ENCODE measurements at regions not wholly inside any gene's neighbourhood (a gene's known extent, or its start where the extent isn't known, plus 50 kb on each side); places are given as distances from the start of the nearest gene placed in this dataset.
"Not testable (repeated sequence)": the region's sequence is repeated elsewhere in the genome, so short reads cannot be mapped to it uniquely, and the experiment has no call there.

DNA sequence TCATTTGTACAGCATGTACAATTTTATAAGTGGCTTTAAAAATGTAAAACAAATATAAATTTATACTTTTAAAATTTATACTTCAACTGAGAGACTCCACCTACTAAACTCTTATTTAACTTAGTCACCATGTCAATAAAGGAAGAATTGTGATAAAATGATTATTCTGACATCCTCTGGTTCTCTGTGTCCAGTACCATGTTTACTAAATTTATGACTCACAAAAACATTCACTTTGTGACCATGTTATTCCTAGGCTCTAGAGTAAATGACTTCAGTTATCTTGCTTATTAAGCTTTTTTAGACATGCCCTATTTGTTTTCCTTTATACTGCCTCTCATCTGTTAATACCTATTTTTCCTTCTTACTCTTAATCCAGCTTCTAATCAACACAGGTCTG, 959.6 kb upstream of the SLC39A10 start:
- H3K27me3 ChIP-seq (ENCODE audit: control insufficient read depth in 2 of 2, insufficient read depth in 1 of 2, low read length in 1 of 2) = no peaks in the 10 kb centered on the region
- no peak overlapping the region for H3K27ac ChIP-seq (ENCODE audit: low read depth in 1 of 2, low read length in 1 of 2)
- H3K4me3 ChIP-seq (ENCODE audit: low read length in 2 of 2) = no peak overlapping the region
- no peak for DNase-seq (ENCODE audit: low read depth in 6 of 9, low spot score in 9 of 9)
- H3K4me1 ChIP-seq (ENCODE audit: control insufficient read depth in 2 of 2, insufficient read depth in 2 of 2, low read length in 2 of 2) = no peaks in the 10 kb centered on the region
- H3K36me3 ChIP-seq (ENCODE audit: control insufficient read depth in 2 of 2, insufficient read depth in 2 of 2, low read length in 1 of 2) = no peaks in the 10 kb centered on the region
- H3K9me3 ChIP-seq (ENCODE audit: control insufficient read depth in 2 of 2, insufficient read depth in 1 of 2, low read length in 1 of 2) = no peaks in the 10 kb centered on the region

DNA sequence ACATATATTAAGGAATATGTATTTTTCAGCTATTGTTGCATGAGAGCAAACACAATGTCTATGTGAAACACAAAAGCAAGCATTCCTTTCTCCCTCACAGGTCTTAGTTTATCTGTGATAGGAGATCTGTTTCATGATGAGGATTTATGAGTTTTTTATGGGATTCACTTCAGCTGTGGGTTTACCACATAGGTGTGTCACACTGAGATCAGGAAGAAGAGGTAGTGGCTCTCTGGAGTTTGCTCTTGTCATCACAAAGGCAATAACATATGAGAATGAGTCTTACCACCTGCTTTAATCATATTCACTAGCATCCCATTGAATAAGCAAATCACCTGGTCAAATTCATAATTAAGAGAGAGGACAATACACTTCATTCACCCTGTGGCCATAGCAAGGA, 960.3 kb upstream of the SLC39A10 start:
- DNase-seq (ENCODE audit: low read depth in 6 of 9, low spot score in 9 of 9) = no peak
- Histone ChIP-seq H3K36me3 (ENCODE audit: control insufficient read depth in 2 of 2, insufficient read depth in 2 of 2, low read length in 1 of 2) (no peaks in the 10 kb centered on the region), H3K4me3 (ENCODE audit: low read length in 2 of 2) (no peak overlapping the region), H3K9me3 (ENCODE audit: control insufficient read depth in 2 of 2, insufficient read depth in 1 of 2, low read length in 1 of 2) (no peaks in the 10 kb centered on the region), H3K27ac (ENCODE audit: low read depth in 1 of 2, low read length in 1 of 2) (no peak overlapping the region), H3K27me3 (ENCODE audit: control insufficient read depth in 2 of 2, insufficient read depth in 1 of 2, low read length in 1 of 2) (no peaks in the 10 kb centered on the region), H3K4me1 (ENCODE audit: control insufficient read depth in 2 of 2, insufficient read depth in 2 of 2, low read length in 2 of 2) (no peaks in the 10 kb centered on the region)

DNA sequence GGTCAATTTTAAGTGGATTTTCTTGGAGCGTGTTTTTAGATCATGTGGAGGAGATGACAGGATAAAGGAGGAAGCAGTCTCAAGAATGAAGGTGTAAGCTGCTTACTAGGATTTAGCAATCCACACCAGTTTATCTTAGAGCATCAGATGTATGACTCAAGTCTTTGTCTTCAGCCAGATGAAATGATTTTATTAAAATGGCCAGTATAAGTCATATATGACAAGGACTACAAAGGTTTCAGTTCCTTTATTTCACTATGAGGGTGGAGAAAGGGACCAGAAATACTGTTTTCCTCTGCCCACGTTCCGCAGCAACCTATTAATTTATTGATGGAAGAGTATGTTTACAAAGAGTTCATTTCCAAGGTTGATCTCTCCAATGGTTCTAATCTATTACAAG, 970.5 kb upstream of the SLC39A10 start:
- Histone ChIP-seq H3K4me1 (ENCODE audit: control insufficient read depth in 2 of 2, insufficient read depth in 2 of 2, low read length in 2 of 2) (no peaks in the 10 kb centered on the region), H3K27me3 (ENCODE audit: control insufficient read depth in 2 of 2, insufficient read depth in 1 of 2, low read length in 1 of 2) (no peaks in the 10 kb centered on the region), H3K9me3 (ENCODE audit: control insufficient read depth in 2 of 2, insufficient read depth in 1 of 2, low read length in 1 of 2) (no peaks in the 10 kb centered on the region), H3K4me3 (ENCODE audit: low read length in 2 of 2) (no peak overlapping the region), H3K27ac (ENCODE audit: low read depth in 1 of 2, low read length in 1 of 2) (no peak overlapping the region), H3K36me3 (ENCODE audit: control insufficient read depth in 2 of 2, insufficient read depth in 2 of 2, low read length in 1 of 2) (no peaks in the 10 kb centered on the region)
- 96% methylated on average over 3 of the region's 3 CpGs for WGBS
- DNase-seq (ENCODE audit: low read depth in 6 of 9, low spot score in 9 of 9) = no peak

DNA sequence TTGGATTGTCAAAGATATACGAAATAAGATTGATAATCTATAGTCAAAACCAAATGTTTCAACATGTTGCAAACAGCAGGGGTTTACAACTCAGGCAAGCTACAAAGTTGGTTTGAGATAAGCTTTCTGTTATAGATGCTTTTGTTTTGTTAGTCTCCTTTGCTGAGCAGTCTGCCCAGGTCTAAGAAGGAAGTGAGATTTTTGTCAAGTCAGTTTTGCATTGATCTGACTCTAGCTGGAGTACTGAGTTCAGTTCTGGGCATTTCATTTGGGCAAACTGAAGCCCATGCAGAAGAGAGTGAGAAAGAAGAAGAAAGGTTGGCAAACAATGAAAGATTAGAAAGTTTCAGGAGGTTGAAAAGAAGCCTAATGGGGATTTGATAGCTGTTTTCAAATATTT, 983.0 kb upstream of the SLC39A10 start:
- H3K27me3 ChIP-seq (ENCODE audit: control insufficient read depth in 2 of 2, insufficient read depth in 1 of 2, low read length in 1 of 2) = no peaks in the 10 kb centered on the region
- H3K36me3 ChIP-seq (ENCODE audit: control insufficient read depth in 2 of 2, insufficient read depth in 2 of 2, low read length in 1 of 2) = no peaks in the 10 kb centered on the region
- H3K4me1 ChIP-seq (ENCODE audit: control insufficient read depth in 2 of 2, insufficient read depth in 2 of 2, low read length in 2 of 2) = no peaks in the 10 kb centered on the region
- DNase-seq (ENCODE audit: low read depth in 6 of 9, low spot score in 9 of 9) = no peak
- no peak overlapping the region for H3K4me3 ChIP-seq (ENCODE audit: low read length in 2 of 2)
- no peak overlapping the region for H3K27ac ChIP-seq (ENCODE audit: low read depth in 1 of 2, low read length in 1 of 2)
- H3K9me3 ChIP-seq (ENCODE audit: control insufficient read depth in 2 of 2, insufficient read depth in 1 of 2, low read length in 1 of 2) = no peaks in the 10 kb centered on the region
- WGBS = 92% methylated on average over 1 of the region's 1 CpG

DNA sequence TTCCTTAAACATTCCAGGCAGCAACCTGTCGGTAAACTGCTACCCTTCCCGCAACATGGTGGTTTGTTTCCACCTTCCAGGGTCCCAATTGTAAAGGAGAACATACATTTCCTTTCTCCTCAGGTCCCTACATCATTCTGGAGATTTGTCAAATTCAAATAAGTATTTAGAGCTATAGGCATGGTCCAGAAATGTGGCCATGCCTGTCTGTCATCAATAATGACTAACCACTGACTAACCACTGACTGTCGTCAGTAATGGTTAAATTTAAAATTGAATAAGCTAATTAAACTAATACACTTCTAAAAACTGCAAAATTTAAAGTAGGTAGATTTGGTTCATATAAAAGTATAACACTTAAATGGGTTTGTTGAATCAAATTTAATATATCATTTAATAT, 984.0 kb upstream of the SLC39A10 start:
- H3K27ac ChIP-seq (ENCODE audit: low read depth in 1 of 2, low read length in 1 of 2) = no peak overlapping the region
- H3K9me3 ChIP-seq (ENCODE audit: control insufficient read depth in 2 of 2, insufficient read depth in 1 of 2, low read length in 1 of 2) = no peaks in the 10 kb centered on the region
- no peak for DNase-seq (ENCODE audit: low read depth in 6 of 9, low spot score in 9 of 9)
- H3K36me3 ChIP-seq (ENCODE audit: control insufficient read depth in 2 of 2, insufficient read depth in 2 of 2, low read length in 1 of 2) = no peaks in the 10 kb centered on the region
- H3K27me3 ChIP-seq (ENCODE audit: control insufficient read depth in 2 of 2, insufficient read depth in 1 of 2, low read length in 1 of 2) = no peaks in the 10 kb centered on the region
- H3K4me1 ChIP-seq (ENCODE audit: control insufficient read depth in 2 of 2, insufficient read depth in 2 of 2, low read length in 2 of 2) = no peaks in the 10 kb centered on the region
- no peak overlapping the region for H3K4me3 ChIP-seq (ENCODE audit: low read length in 2 of 2)
- WGBS = 98% methylated on average over 3 of the region's 3 CpGs

DNA sequence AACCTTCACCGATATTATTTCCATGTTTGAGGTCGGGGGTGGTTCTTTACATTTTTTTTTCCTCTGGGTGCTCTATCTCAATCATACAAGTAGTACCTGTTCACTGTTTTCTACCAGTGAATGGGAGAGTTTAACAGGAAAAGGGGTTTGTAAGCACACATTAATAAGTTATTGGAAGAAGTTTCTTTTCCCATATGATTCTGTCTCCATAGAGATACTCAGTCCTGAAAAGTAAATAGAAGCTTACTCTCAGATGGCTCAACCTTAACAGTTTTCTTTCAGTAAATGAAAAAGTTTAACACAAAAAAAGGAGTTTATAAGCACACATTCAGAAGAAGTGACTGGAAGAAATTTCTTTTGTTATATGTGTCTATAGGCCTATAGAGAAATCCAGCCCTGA, 995.6 kb upstream of the SLC39A10 start:
- Histone ChIP-seq H3K4me1 (ENCODE audit: control insufficient read depth in 2 of 2, insufficient read depth in 2 of 2, low read length in 2 of 2) (no peaks in the 10 kb centered on the region), H3K9me3 (ENCODE audit: control insufficient read depth in 2 of 2, insufficient read depth in 1 of 2, low read length in 1 of 2) (no peaks in the 10 kb centered on the region), H3K36me3 (ENCODE audit: control insufficient read depth in 2 of 2, insufficient read depth in 2 of 2, low read length in 1 of 2) (no peaks in the 10 kb centered on the region), H3K4me3 (ENCODE audit: low read length in 2 of 2) (no peak overlapping the region), H3K27me3 (ENCODE audit: control insufficient read depth in 2 of 2, insufficient read depth in 1 of 2, low read length in 1 of 2) (no peaks in the 10 kb centered on the region), H3K27ac (ENCODE audit: low read depth in 1 of 2, low read length in 1 of 2) (no peak overlapping the region)
- 95% methylated on average over 2 of the region's 2 CpGs for WGBS
- DNase-seq (ENCODE audit: low read depth in 6 of 9, low spot score in 9 of 9) = no peak

DNA sequence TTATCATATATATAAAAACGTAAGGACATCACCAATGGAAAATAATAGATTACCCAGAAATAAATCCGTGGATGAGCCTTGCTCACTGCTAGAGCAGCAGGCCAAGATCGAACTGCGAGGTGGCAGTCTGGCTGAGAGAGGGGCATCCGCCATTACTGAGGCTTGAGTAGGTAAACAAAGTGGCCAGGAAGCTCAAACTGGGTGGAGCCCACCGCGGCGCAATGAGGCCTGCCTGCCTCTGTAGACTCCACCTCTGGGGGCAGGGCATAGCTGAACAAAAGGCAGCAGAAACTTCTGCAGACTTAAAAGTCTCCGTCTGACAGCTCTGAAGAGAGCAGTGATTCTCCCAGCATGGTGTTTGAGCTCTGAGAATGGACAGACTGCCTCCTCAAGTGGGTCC, 1018.0 kb upstream of the SLC39A10 start:
- not testable (repeated sequence) for H3K4me3 ChIP-seq (ENCODE audit: low read length in 2 of 2); H3K27me3 ChIP-seq (ENCODE audit: control insufficient read depth in 2 of 2, insufficient read depth in 1 of 2, low read length in 1 of 2); DNase-seq (ENCODE audit: low read depth in 6 of 9, low spot score in 9 of 9); H3K27ac ChIP-seq (ENCODE audit: low read depth in 1 of 2, low read length in 1 of 2); H3K36me3 ChIP-seq (ENCODE audit: control insufficient read depth in 2 of 2, insufficient read depth in 2 of 2, low read length in 1 of 2); H3K9me3 ChIP-seq (ENCODE audit: control insufficient read depth in 2 of 2, insufficient read depth in 1 of 2, low read length in 1 of 2); H3K4me1 ChIP-seq (ENCODE audit: control insufficient read depth in 2 of 2, insufficient read depth in 2 of 2, low read length in 2 of 2)
- 92% methylated on average over 9 of the region's 9 CpGs for WGBS

DNA sequence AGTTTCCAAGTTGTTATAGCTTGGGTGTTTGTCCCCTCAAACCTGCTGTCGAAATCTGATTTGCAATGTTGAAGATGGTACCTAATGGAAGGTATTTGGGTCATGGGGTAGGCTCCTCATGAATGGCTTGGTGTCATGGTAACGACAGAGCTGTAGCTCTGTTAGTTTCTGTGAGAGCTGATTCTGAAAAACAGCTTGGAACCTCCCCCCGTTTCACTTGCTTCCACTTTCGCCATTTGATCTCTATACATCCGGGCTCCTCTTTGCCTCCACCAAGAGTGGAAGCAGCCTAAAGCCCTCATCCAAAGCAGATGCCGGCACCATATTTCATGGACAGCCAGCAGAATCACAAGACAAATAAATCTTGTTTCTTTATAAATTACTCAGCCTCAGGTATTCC, 1035.1 kb upstream of the SLC39A10 start:
- Histone ChIP-seq H3K27ac (ENCODE audit: low read depth in 1 of 2, low read length in 1 of 2) (no peak overlapping the region), H3K27me3 (ENCODE audit: control insufficient read depth in 2 of 2, insufficient read depth in 1 of 2, low read length in 1 of 2) (no peaks in the 10 kb centered on the region), H3K4me1 (ENCODE audit: control insufficient read depth in 2 of 2, insufficient read depth in 2 of 2, low read length in 2 of 2) (no peaks in the 10 kb centered on the region), H3K36me3 (ENCODE audit: control insufficient read depth in 2 of 2, insufficient read depth in 2 of 2, low read length in 1 of 2) (no peaks in the 10 kb centered on the region), H3K4me3 (ENCODE audit: low read length in 2 of 2) (no peak overlapping the region), H3K9me3 (ENCODE audit: control insufficient read depth in 2 of 2, insufficient read depth in 1 of 2, low read length in 1 of 2) (no peaks in the 10 kb centered on the region)
- WGBS = 91% methylated on average over 6 of the region's 6 CpGs
- no peak for DNase-seq (ENCODE audit: low read depth in 6 of 9, low spot score in 9 of 9)

DNA sequence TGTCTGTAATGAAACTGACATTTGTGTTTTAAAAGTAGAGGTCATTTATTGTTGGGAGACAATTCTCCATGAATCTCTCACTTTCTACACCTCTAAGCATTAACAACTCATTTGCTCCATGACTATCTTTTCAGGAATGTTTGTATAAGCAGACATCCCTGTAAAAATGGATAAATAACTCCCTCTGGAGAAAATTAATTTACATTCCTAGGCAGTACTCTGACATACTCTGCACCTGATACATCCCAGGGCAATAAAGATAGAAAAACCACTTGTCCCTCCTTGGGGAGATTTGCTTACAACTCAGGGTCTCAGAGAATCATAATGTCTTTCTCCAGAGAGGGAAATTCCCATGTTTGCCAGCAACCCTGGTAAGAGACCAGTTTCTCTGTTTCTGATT, 1037.7 kb upstream of the SLC39A10 start:
- no peak for DNase-seq (ENCODE audit: low read depth in 6 of 9, low spot score in 9 of 9)
- Histone ChIP-seq H3K9me3 (ENCODE audit: control insufficient read depth in 2 of 2, insufficient read depth in 1 of 2, low read length in 1 of 2) (no peaks in the 10 kb centered on the region), H3K4me3 (ENCODE audit: low read length in 2 of 2) (no peak overlapping the region), H3K27ac (ENCODE audit: low read depth in 1 of 2, low read length in 1 of 2) (no peak overlapping the region), H3K36me3 (ENCODE audit: control insufficient read depth in 2 of 2, insufficient read depth in 2 of 2, low read length in 1 of 2) (no peaks in the 10 kb centered on the region), H3K27me3 (ENCODE audit: control insufficient read depth in 2 of 2, insufficient read depth in 1 of 2, low read length in 1 of 2) (no peaks in the 10 kb centered on the region), H3K4me1 (ENCODE audit: control insufficient read depth in 2 of 2, insufficient read depth in 2 of 2, low read length in 2 of 2) (no peaks in the 10 kb centered on the region)

DNA sequence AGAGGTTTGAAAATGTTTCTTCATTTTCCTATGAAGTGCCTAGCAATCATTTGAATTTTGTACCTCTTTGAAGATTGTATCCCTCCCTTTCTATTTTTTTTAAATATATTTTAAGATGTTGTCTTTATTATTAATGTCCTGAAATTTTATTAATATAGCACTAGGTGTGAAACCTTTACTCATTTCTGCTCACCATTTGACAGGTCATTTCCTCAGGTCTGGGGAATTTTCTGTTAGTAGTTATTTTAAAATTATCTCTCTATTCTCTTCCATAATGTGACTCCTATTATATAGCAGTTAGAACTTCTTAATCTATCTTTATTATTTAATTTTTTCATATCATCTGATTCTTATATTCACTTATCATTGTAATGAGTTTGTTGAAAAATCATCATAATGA, 1038.6 kb upstream of the SLC39A10 start:
- H3K36me3 ChIP-seq (ENCODE audit: control insufficient read depth in 2 of 2, insufficient read depth in 2 of 2, low read length in 1 of 2) = no peaks in the 10 kb centered on the region
- H3K27me3 ChIP-seq (ENCODE audit: control insufficient read depth in 2 of 2, insufficient read depth in 1 of 2, low read length in 1 of 2) = no peaks in the 10 kb centered on the region
- no peak overlapping the region for H3K4me3 ChIP-seq (ENCODE audit: low read length in 2 of 2)
- DNase-seq (ENCODE audit: low read depth in 6 of 9, low spot score in 9 of 9) = no peak
- no peak overlapping the region for H3K27ac ChIP-seq (ENCODE audit: low read depth in 1 of 2, low read length in 1 of 2)
- no peaks in the 10 kb centered on the region for H3K9me3 ChIP-seq (ENCODE audit: control insufficient read depth in 2 of 2, insufficient read depth in 1 of 2, low read length in 1 of 2)
- H3K4me1 ChIP-seq (ENCODE audit: control insufficient read depth in 2 of 2, insufficient read depth in 2 of 2, low read length in 2 of 2) = no peaks in the 10 kb centered on the region

Measured in thymus (tissue), 11 donors.